HG02571 (cell line): ENCODE measurements at regions not wholly inside any gene's neighbourhood (a gene's known extent, or its start where the extent isn't known, plus 50 kb on each side); places are given as distances from the start of the nearest gene placed in this dataset.

Source experiments
- ATAC-seq: cut with Tn5 transposase; IDR thresholded peaks from one replicate; pipeline ENCODE4 v1.9.1; 2021; ENCODE audit warnings: mild to moderate bottlenecking, moderate library complexity; ENCODE audit not compliant: unreplicated experiment

GRCh38 chr5:113792806-113793205 is 279.3 kb downstream of the YTHDC2 start:
- ATAC-seq = no peak

GRCh38 chr5:113794981-113795380 is 281.5 kb downstream of the YTHDC2 start:
- no peak for ATAC-seq

- ATAC-seq = no peak
Measured at GRCh38 chr5:113800686-113801085, 287.2 kb downstream of the YTHDC2 start.

GRCh38 chr5:113804264-113804663 is 290.8 kb downstream of the YTHDC2 start:
- no peak for ATAC-seq

GRCh38 chr5:113804943-113805342 is 291.4 kb downstream of the YTHDC2 start:
- no peak for ATAC-seq

- ATAC-seq = no peak
Measured at GRCh38 chr5:113806250-113806649, 292.8 kb downstream of the YTHDC2 start.

- no peak for ATAC-seq
Measured at GRCh38 chr5:113806904-113807303, 293.4 kb downstream of the YTHDC2 start.

GRCh38 chr5:113807427-113807991 is 294.0 kb downstream of the YTHDC2 start:
- no peak for ATAC-seq

GRCh38 chr5:113808956-113809355 is 295.5 kb downstream of the YTHDC2 start:
- no peak for ATAC-seq

- no peak for ATAC-seq
Measured at GRCh38 chr5:113809626-113810025, 296.1 kb downstream of the YTHDC2 start.

GRCh38 chr5:113813466-113813865 is 300.0 kb downstream of the YTHDC2 start:
- ATAC-seq = no peak

GRCh38 chr5:113817683-113818082 is 304.2 kb downstream of the YTHDC2 start:
- ATAC-seq = no peak

- no peak for ATAC-seq
Measured at GRCh38 chr5:113823696-113824095, 310.2 kb downstream of the YTHDC2 start.

GRCh38 chr5:113824307-113824706 is 310.8 kb downstream of the YTHDC2 start:
- ATAC-seq = no peak

- ATAC-seq = no peak
Measured at GRCh38 chr5:113825176-113825575, 311.7 kb downstream of the YTHDC2 start.

- ATAC-seq = no peak
Measured at GRCh38 chr5:113846941-113847340, 333.4 kb downstream of the YTHDC2 start.

- no peak for ATAC-seq
Measured at GRCh38 chr5:113864437-113864836, 350.9 kb downstream of the YTHDC2 start.

GRCh38 chr5:113866763-113867162 is 353.3 kb downstream of the YTHDC2 start:
- no peak for ATAC-seq

- ATAC-seq = no peak
Measured at GRCh38 chr5:113869611-113870010, 356.1 kb downstream of the YTHDC2 start.

GRCh38 chr5:113871972-113872371 is 358.5 kb downstream of the YTHDC2 start:
- no peak for ATAC-seq

- ATAC-seq = no peak
Measured at GRCh38 chr5:113875096-113875495, 361.6 kb downstream of the YTHDC2 start.

- ATAC-seq = no peak
Measured at GRCh38 chr5:113891491-113891890, 378.0 kb downstream of the YTHDC2 start.

- no peak for ATAC-seq
Measured at GRCh38 chr5:113896789-113897188, 383.3 kb downstream of the YTHDC2 start.
